ENCODE measurements at regions not wholly inside any gene's neighbourhood (a gene's known extent, or its start where the extent isn't known, plus 50 kb on each side); places are given as distances from the start of the nearest gene placed in this dataset.

DNA sequence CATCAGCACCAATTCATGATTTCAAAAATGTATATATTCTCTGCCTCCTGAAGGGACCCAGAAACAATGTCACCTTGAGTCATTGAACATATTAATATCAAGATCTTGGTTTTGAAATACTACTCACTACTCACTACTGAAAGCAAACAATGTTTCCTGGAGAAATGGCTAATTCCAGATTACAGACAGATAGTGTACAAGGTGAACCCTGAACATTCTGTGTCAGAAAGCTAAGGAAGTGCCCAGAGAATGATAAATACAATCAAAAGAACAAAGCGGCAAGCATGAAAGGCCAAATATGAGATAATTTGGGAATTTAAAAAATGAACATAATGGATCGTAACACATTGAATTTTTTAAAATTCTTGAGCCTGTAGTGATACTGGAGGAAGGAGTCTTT lies 101.5 kb upstream of the TENT5A start:
- no peaks in the 10 kb centered on the region for H4K20me1 ChIP-seq (ENCODE audit: control insufficient read depth, insufficient read depth, low read depth, low read length)
- no peaks in the 10 kb centered on the region for H3K9me2 ChIP-seq (replicated peaks; ENCODE audit: control insufficient read depth, low read length)
- no peaks in the 10 kb centered on the region for H3F3A ChIP-seq (ENCODE audit: control insufficient read depth, insufficient read depth)
- no peaks in the 10 kb centered on the region for H3K36me3 ChIP-seq (ENCODE audit: control insufficient read depth, low read length)
- no peaks in the 10 kb centered on the region for H3K9me3 ChIP-seq (ENCODE audit: control insufficient read depth, insufficient read depth, low read length)
- no peak overlapping the region for H3K27ac ChIP-seq (ENCODE audit: low read depth, low read length)
- H3K4me1 ChIP-seq (ENCODE audit: control insufficient read depth, low read length): no peaks in the 10 kb centered on the region
- H3K4me2 ChIP-seq (ENCODE audit: low read length): no peak overlapping the region
- H3K79me2 ChIP-seq (ENCODE audit: control insufficient read depth, low read length): no peaks in the 10 kb centered on the region
- TF ChIP-seq, protein P1, sequence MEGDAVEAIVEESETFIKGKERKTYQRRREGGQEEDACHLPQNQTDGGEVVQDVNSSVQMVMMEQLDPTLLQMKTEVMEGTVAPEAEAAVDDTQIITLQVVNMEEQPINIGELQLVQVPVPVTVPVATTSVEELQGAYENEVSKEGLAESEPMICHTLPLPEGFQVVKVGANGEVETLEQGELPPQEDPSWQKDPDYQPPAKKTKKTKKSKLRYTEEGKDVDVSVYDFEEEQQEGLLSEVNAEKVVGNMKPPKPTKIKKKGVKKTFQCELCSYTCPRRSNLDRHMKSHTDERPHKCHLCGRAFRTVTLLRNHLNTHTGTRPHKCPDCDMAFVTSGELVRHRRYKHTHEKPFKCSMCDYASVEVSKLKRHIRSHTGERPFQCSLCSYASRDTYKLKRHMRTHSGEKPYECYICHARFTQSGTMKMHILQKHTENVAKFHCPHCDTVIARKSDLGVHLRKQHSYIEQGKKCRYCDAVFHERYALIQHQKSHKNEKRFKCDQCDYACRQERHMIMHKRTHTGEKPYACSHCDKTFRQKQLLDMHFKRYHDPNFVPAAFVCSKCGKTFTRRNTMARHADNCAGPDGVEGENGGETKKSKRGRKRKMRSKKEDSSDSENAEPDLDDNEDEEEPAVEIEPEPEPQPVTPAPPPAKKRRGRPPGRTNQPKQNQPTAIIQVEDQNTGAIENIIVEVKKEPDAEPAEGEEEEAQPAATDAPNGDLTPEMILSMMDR (IDR thresholded peaks at IDR 0.05; ENCODE audit: low read depth, low read length, poor library complexity, severe bottlenecking): no peak
- TF ChIP-seq EZH2phosphoT487 (IDR thresholded peaks at IDR 0.05; ENCODE audit: borderline replicate concordance, low read length): no peak
- H3K27me3 ChIP-seq (ENCODE audit: control insufficient read depth, low read length): no peaks in the 10 kb centered on the region
- no peak overlapping the region for H3K4me3 ChIP-seq (ENCODE audit: low read length)

DNA sequence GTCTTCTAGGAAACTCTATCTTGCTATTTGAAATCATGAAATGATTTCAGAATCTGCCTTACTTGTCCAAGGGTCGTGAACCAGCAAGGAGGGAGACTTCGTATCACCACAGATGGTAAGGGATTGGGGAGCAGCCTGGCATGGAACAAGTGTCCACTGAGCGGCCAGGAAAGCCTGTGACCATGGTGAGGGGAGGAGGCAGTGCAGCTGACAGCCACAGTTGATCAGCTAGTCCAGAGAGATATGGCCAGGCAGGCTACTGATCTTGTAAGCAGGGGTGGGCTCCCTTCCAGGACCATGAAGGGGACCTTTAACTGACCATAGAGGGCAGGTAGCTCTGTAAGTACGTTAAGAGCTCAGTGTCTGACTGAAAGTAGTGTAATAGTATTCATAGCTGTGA lies 96.8 kb upstream of the TENT5A start:
- Histone ChIP-seq H3K4me2 (ENCODE audit: low read length) (no peak overlapping the region), H3K4me3 (ENCODE audit: low read length) (no peak overlapping the region), H3K79me2 (ENCODE audit: control insufficient read depth, low read length) (no peaks in the 10 kb centered on the region), H3K36me3 (ENCODE audit: control insufficient read depth, low read length) (no peaks in the 10 kb centered on the region), H3K9me3 (ENCODE audit: control insufficient read depth, insufficient read depth, low read length) (no peaks in the 10 kb centered on the region), H3K9me2 (replicated peaks; ENCODE audit: control insufficient read depth, low read length) (no peaks in the 10 kb centered on the region), H3K4me1 (ENCODE audit: control insufficient read depth, low read length) (no peaks in the 10 kb centered on the region), H4K20me1 (ENCODE audit: control insufficient read depth, insufficient read depth, low read depth, low read length) (no peaks in the 10 kb centered on the region), H3K27ac (ENCODE audit: low read depth, low read length) (no peak overlapping the region), H3F3A (ENCODE audit: control insufficient read depth, insufficient read depth) (no peaks in the 10 kb centered on the region), H3K27me3 (ENCODE audit: control insufficient read depth, low read length) (no peaks in the 10 kb centered on the region)
- TF ChIP-seq EZH2phosphoT487 (IDR thresholded peaks at IDR 0.05; ENCODE audit: borderline replicate concordance, low read length): no peak
- TF ChIP-seq, protein P1 (IDR thresholded peaks at IDR 0.05; ENCODE audit: low read depth, low read length, poor library complexity, severe bottlenecking): no peak

DNA sequence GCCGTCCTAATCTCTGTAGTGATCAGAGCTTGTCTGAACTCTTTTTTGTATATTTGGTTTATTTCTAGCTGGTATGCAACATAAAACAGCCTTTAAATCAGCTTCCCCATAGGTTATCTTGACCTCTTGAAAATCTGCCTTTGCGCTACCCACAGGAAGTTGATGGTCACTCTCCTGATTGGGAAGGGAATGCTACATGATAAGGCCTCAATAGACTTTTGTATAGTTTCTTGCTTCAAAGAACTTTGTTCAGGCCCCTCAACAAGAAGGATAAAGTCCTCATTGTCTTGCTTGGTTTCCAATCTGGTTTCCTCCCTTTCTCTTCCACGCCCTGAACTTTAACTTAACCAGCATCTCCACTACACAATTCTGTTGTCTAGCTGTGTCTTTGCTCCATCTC lies 95.4 kb upstream of the TENT5A start:
- Histone ChIP-seq H3K4me3 (ENCODE audit: low read length) (no peak overlapping the region), H4K20me1 (ENCODE audit: control insufficient read depth, insufficient read depth, low read depth, low read length) (no peaks in the 10 kb centered on the region), H3K36me3 (ENCODE audit: control insufficient read depth, low read length) (no peaks in the 10 kb centered on the region), H3K4me1 (ENCODE audit: control insufficient read depth, low read length) (no peaks in the 10 kb centered on the region), H3K9me3 (ENCODE audit: control insufficient read depth, insufficient read depth, low read length) (no peaks in the 10 kb centered on the region), H3F3A (ENCODE audit: control insufficient read depth, insufficient read depth) (no peaks in the 10 kb centered on the region), H3K9me2 (replicated peaks; ENCODE audit: control insufficient read depth, low read length) (no peaks in the 10 kb centered on the region), H3K79me2 (ENCODE audit: control insufficient read depth, low read length) (no peaks in the 10 kb centered on the region), H3K4me2 (ENCODE audit: low read length) (no peak overlapping the region), H3K27me3 (ENCODE audit: control insufficient read depth, low read length) (no peaks in the 10 kb centered on the region), H3K27ac (ENCODE audit: low read depth, low read length) (no peak overlapping the region)
- TF ChIP-seq EZH2phosphoT487 (IDR thresholded peaks at IDR 0.05; ENCODE audit: borderline replicate concordance, low read length): no peak
- TF ChIP-seq, protein P1 (IDR thresholded peaks at IDR 0.05; ENCODE audit: low read depth, low read length, poor library complexity, severe bottlenecking): no peak

DNA sequence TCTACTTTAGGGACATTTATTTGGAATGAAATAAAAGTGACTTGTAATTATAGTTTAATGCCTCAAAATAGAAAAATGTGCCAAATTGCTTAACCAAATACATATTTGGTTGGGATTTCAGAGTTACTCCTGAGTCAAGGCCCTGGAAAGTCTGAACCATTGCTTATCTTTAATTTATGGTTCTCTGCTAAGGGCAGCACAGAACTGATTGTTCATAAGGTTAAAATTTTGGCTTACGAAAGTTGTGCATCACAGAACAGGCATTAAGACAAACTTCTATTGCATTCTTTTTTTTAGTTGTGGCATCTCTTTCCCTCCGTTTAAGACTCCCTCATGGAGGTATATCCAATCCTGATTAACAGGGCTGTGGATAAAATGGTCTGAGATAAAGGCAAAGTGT lies 92.2 kb upstream of the TENT5A start:
- no peak overlapping the region for H3K4me3 ChIP-seq (ENCODE audit: low read length)
- no peak overlapping the region for H3K27ac ChIP-seq (ENCODE audit: low read depth, low read length)
- TF ChIP-seq, protein P1 (IDR thresholded peaks at IDR 0.05; ENCODE audit: low read depth, low read length, poor library complexity, severe bottlenecking): no peak
- TF ChIP-seq EZH2phosphoT487 (IDR thresholded peaks at IDR 0.05; ENCODE audit: borderline replicate concordance, low read length): no peak
- no peaks in the 10 kb centered on the region for H4K20me1 ChIP-seq (ENCODE audit: control insufficient read depth, insufficient read depth, low read depth, low read length)
- no peaks in the 10 kb centered on the region for H3K36me3 ChIP-seq (ENCODE audit: control insufficient read depth, low read length)
- H3F3A ChIP-seq (ENCODE audit: control insufficient read depth, insufficient read depth): no peaks in the 10 kb centered on the region
- no peaks in the 10 kb centered on the region for H3K9me3 ChIP-seq (ENCODE audit: control insufficient read depth, insufficient read depth, low read length)
- no peak overlapping the region for H3K4me2 ChIP-seq (ENCODE audit: low read length)
- no peaks in the 10 kb centered on the region for H3K9me2 ChIP-seq (replicated peaks; ENCODE audit: control insufficient read depth, low read length)
- no peaks in the 10 kb centered on the region for H3K79me2 ChIP-seq (ENCODE audit: control insufficient read depth, low read length)
- no peaks in the 10 kb centered on the region for H3K4me1 ChIP-seq (ENCODE audit: control insufficient read depth, low read length)
- H3K27me3 ChIP-seq (ENCODE audit: control insufficient read depth, low read length): no peaks in the 10 kb centered on the region

Measured in DOHH2 (cell line).